A549 (cell line): ENCODE measurements at regions not wholly inside any gene's neighbourhood (a gene's known extent, or its start where the extent isn't known, plus 50 kb on each side); places are given as distances from the start of the nearest gene placed in this dataset.

Experiments used
- ATAC-seq, 2 experiments: fragments of 200-7000 bp in 1 of 2; fragments of >200 bp in 1 of 2; cut with Nextera tagmentation in 1 of 2; cut with Tn5 transposase in 1 of 2; 3 replicates each; pipeline versions ENCODE4 v1.8.0 to v1.9.1; 2018 to 2020; ENCODE audit warnings: mild to moderate bottlenecking in 1 of 2, moderate library complexity in 1 of 2
- CTCF ChIA-PET: fragments of 300-600 bp; sonication (Branson Sonifier 250); formaldehyde crosslinking; extraction: SDS; loops from one replicate; lab custom pipeline; 2021; ENCODE audit warnings: antibody characterized with exemption, inconsistent platforms; lab: Yijun Ruan, JAX
- POLR2A ChIA-PET: fragments of 350-600 bp; formaldehyde crosslinking; extraction: SDS; loops from one replicate; lab custom pipeline; 2021; ENCODE audit warnings: antibody characterized with exemption, inconsistent platforms; lab: Yijun Ruan, JAX
- DNase-seq, 2 experiments: peaks; one replicate each; pipeline versions ENCODE4 v3.0.0 to v3.0.0-alpha.2; 2011 to 2016; ENCODE audit warnings: low read depth in 1 of 2, low spot score in 1 of 2
- FAIRE-seq: peaks from 2 replicates; lab custom pipeline; 2011; peaks lifted over from hg19 to GRCh38; lab: Jason Lieb, UNC
- H3K27ac ChIP-seq, 2 experiments: fragments of >200 bp; sonication (Bioruptor Twin); formaldehyde crosslinking; 3 replicates each; pipeline ENCODE4 v1.5.1; 2016 to 2017
- H3K4me1 ChIP-seq: fragments of >200 bp; sonication (Bioruptor Twin); formaldehyde crosslinking; 3 replicates; pipeline ENCODE4 v1.6.1; 2016
- H3K4me2 ChIP-seq: fragments of >200 bp; sonication (Bioruptor Twin); formaldehyde crosslinking; 3 replicates; pipeline ENCODE4 v1.6.1; 2016
- H3K4me3 ChIP-seq: fragments of >200 bp; sonication (Bioruptor Twin); formaldehyde crosslinking; 3 replicates; pipeline ENCODE4 v1.5.1; 2016
- H3K9me3 ChIP-seq: fragments of >200 bp; sonication (Bioruptor Twin); formaldehyde crosslinking; 3 replicates; pipeline ENCODE4 v1.6.1; 2016
- CBX2 ChIP-seq: fragments of 200-600 bp; sonication (generic); IDR thresholded peaks from 2 replicates; pipeline ENCODE4 v1.6.1; 2016; ENCODE audit warnings: low read depth, mild to moderate bottlenecking, borderline replicate concordance
- CBX8 ChIP-seq: fragments of 200-600 bp; sonication (generic); IDR thresholded peaks from 2 replicates; pipeline ENCODE4 v1.6.1; 2016
- CEBPB ChIP-seq, 2 experiments: fragments of >200 bp in 1 of 2; sonication (Bioruptor Twin) in 1 of 2; formaldehyde crosslinking in 1 of 2; IDR thresholded peaks; 2 replicates each; pipeline ENCODE4 v1.6.1; 2012 to 2016
- CHD4 ChIP-seq: fragments of 200-600 bp; sonication (generic); IDR thresholded peaks from 2 replicates; pipeline ENCODE4 v1.6.1; 2016; ENCODE audit warnings: antibody characterized with exemption, mild to moderate bottlenecking, borderline replicate concordance
- CTCF ChIP-seq: fragments of >200 bp; sonication (Bioruptor Twin); formaldehyde crosslinking; IDR thresholded peaks from 3 replicates; pipeline ENCODE4 v1.5.1; 2016
- EP300 ChIP-seq, 2 experiments: fragments of >200 bp; sonication (Bioruptor Twin); formaldehyde crosslinking; IDR thresholded peaks; 2 replicates in 1 of 2; 3 replicates in 1 of 2; pipeline ENCODE4 v1.6.1; 2016 to 2017
- FOSB ChIP-seq: fragments of 250-450 bp; sonication (Bioruptor Pico); IDR thresholded peaks from 2 replicates; pipeline ENCODE4 v1.5.0; 2020; ENCODE audit warnings: mild to moderate bottlenecking, moderate library complexity
- FOSL2 ChIP-seq, 2 experiments: fragments of 450-650 bp in 1 of 2; fragments of >200 bp in 1 of 2; sonication (Bioruptor Twin) in 1 of 2; formaldehyde crosslinking; IDR thresholded peaks; 2 replicates each; pipeline versions ENCODE4 v1.5.0 to v1.6.1; 2016 to 2020; ENCODE audit warnings: mild to moderate bottlenecking in 1 of 2, moderate library complexity in 1 of 2
- FOXS1 ChIP-seq: fragments of 250-450 bp; sonication (Bioruptor Pico); IDR thresholded peaks from 2 replicates; pipeline ENCODE4 v1.5.0; 2020; ENCODE audit warnings: mild to moderate bottlenecking, moderate library complexity
- GATA3 ChIP-seq: IDR thresholded peaks from 2 replicates; pipeline ENCODE4 v1.6.1; 2012; ENCODE audit warnings: borderline replicate concordance
- HDAC2 ChIP-seq: fragments of 200-600 bp; sonication (generic); IDR thresholded peaks from 2 replicates; pipeline ENCODE4 v1.6.1; 2016
- HMGXB4 ChIP-seq: fragments of 250-450 bp; sonication (Bioruptor Pico); IDR thresholded peaks from 2 replicates; pipeline ENCODE4 v1.5.0; 2021; ENCODE audit warnings: mild to moderate bottlenecking, moderate library complexity, borderline replicate concordance
- HOXA7 ChIP-seq: fragments of 250-450 bp; sonication (Bioruptor Pico); IDR thresholded peaks from 2 replicates; pipeline ENCODE4 v1.5.0; 2020; ENCODE audit warnings: mild to moderate bottlenecking, moderate library complexity
- HOXB13 ChIP-seq: fragments of 250-450 bp; sonication (Bioruptor Pico); IDR thresholded peaks from 2 replicates; pipeline ENCODE4 v1.5.0; 2020; ENCODE audit warnings: low read depth, mild to moderate bottlenecking, moderate library complexity
- HOXB5 ChIP-seq: fragments of 250-450 bp; sonication (Bioruptor Pico); IDR thresholded peaks from 2 replicates; pipeline ENCODE4 v1.5.0; 2020; ENCODE audit warnings: mild to moderate bottlenecking, moderate library complexity
- JUN ChIP-seq, 2 experiments: fragments of >200 bp; sonication (Bioruptor Twin); formaldehyde crosslinking; IDR thresholded peaks; 2 replicates in 1 of 2; 3 replicates in 1 of 2; pipeline ENCODE4 v1.6.1; 2016 to 2017
- JUNB ChIP-seq: fragments of >200 bp; sonication (Bioruptor Twin); formaldehyde crosslinking; IDR thresholded peaks from 2 replicates; pipeline ENCODE4 v1.6.1; 2016
- KDM1A ChIP-seq: fragments of 200-600 bp; sonication (generic); IDR thresholded peaks from 2 replicates; pipeline ENCODE4 v1.6.1; 2016; ENCODE audit warnings: low read depth, mild to moderate bottlenecking
- KDM5A ChIP-seq: fragments of 200-600 bp; sonication (generic); IDR thresholded peaks from 2 replicates; pipeline ENCODE4 v1.6.1; 2016; ENCODE audit warnings: antibody characterized with exemption, mild to moderate bottlenecking
- MAX ChIP-seq: IDR thresholded peaks from 2 replicates; pipeline ENCODE4 v1.6.1; 2012
- NR3C1 ChIP-seq: fragments of >200 bp; sonication (Bioruptor Twin); formaldehyde crosslinking; IDR thresholded peaks from 3 replicates; pipeline ENCODE4 v1.6.1; 2017
- POLR2AphosphoS2 ChIP-seq: conservative IDR thresholded peaks from 2 replicates; pipeline ENCODE4 v1.6.1; 2012; ENCODE audit warnings: low read length, improper control_type of control experiment, inconsistent platforms
- RAD21 ChIP-seq, 2 experiments: fragments of >200 bp in 1 of 2; sonication (Bioruptor Twin) in 1 of 2; formaldehyde crosslinking in 1 of 2; IDR thresholded peaks in 1 of 2; conservative IDR thresholded peaks in 1 of 2; 2 replicates in 1 of 2; 3 replicates in 1 of 2; pipeline ENCODE4 v1.6.1; 2012 to 2018; ENCODE audit warnings: inconsistent platforms in 1 of 2
- SREBF2 ChIP-seq: fragments of 450-650 bp; IDR thresholded peaks from 2 replicates; pipeline ENCODE4 v1.6.1; 2014; ENCODE audit warnings: mild to moderate bottlenecking, moderate library complexity
- ZFP36 ChIP-seq: fragments of 450-650 bp; IDR thresholded peaks from 2 replicates; pipeline ENCODE4 v1.6.1; 2014; ENCODE audit warnings: borderline replicate concordance; ENCODE audit not compliant: partially characterized antibody
- ZNF302 ChIP-seq: fragments of 250-450 bp; sonication (Bioruptor Pico); IDR thresholded peaks from 2 replicates; pipeline ENCODE4 v1.9.0; 2021; ENCODE audit warnings: inconsistent platforms, mild to moderate bottlenecking, moderate library complexity
- ZSCAN20 ChIP-seq: fragments of 250-450 bp; sonication (Bioruptor Pico); IDR thresholded peaks from 2 replicates; pipeline ENCODE4 v1.8.0; 2022; ENCODE audit warnings: mild to moderate bottlenecking, moderate library complexity
- WGBS: methylation state at CpG from one replicate; pipeline ENCODE4 v1.1.6; 2017; ENCODE audit errors: missing lambda C conversion rate; 5-methylcytosine and 5-hydroxymethylcytosine counted together
- TF ChIP-seq, protein P1 (sequence below): IDR thresholded peaks from 2 replicates; pipeline ENCODE4 v1.6.1; 2012; ENCODE audit warnings: low read depth, borderline replicate concordance
- TF ChIP-seq, protein P2 (sequence below): fragments of 250-450 bp; sonication (Bioruptor Pico); IDR thresholded peaks from 2 replicates; pipeline ENCODE4 v1.5.0; 2020; ENCODE audit warnings: low read depth, mild to moderate bottlenecking, moderate library complexity

- 22% methylated on average over 9 of the region's 9 CpGs for WGBS
- Histone ChIP-seq H3K9me3 (no peaks in the 10 kb centered on the region; the same call in 2 of the 3 replicates), H3K4me2 (no peak overlapping the region), H3K27ac (no peak overlapping the region), H3K4me3 (no peak overlapping the region), H3K4me1 (no peaks in the 10 kb centered on the region)
- DNase-seq = no peak
- ChIA-PET POLR2A (no interaction called here), CTCF (interaction anchor here (0.8 to 1.1 kb wide), 2 partner anchors 21 to 324 kb away, joined by 3 read pairs; no protein-coding TSS in a partner anchor)
- TF ChIP-seq FOSB (no peak), HOXB13 (CRISPR knock-in tag) (no peak), HOXB5 (CRISPR knock-in tag) (no peak), ZNF302 (CRISPR knock-in tag) (no peak), CHD4 (no peak), CBX8 (no peak), HMGXB4 (CRISPR knock-in tag) (no peak), ZSCAN20 (CRISPR knock-in tag) (no peak), KDM5A (no peak)
- no peak for ATAC-seq
- no peak for FAIRE-seq
Measured at GRCh38 chr14:97277711-97278110, 480.5 kb downstream of the VRK1 start.

- ChIA-PET CTCF (no interaction called here), POLR2A (no interaction called here)
- Histone ChIP-seq H3K4me2 (no peak overlapping the region), H3K4me3 (no peak overlapping the region), H3K27ac (no peak overlapping the region), H3K9me3 (no peaks in the 10 kb centered on the region; the same call in 2 of the 3 replicates), H3K4me1 (no peaks in the 10 kb centered on the region)
- ATAC-seq (no peak), FAIRE-seq (no peak), DNase-seq (no peak)
- TF ChIP-seq CBX2 = no peak
- TF ChIP-seq, protein P1, sequence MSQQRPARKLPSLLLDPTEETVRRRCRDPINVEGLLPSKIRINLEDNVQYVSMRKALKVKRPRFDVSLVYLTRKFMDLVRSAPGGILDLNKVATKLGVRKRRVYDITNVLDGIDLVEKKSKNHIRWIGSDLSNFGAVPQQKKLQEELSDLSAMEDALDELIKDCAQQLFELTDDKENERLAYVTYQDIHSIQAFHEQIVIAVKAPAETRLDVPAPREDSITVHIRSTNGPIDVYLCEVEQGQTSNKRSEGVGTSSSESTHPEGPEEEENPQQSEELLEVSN = no peak
- no peak for TF ChIP-seq CBX8
- no peak for TF ChIP-seq RAD21 (conservative IDR thresholded peaks at IDR 0.05 in 1 of 2, IDR thresholded peaks at IDR 0.05 in 1 of 2)
- no peak for TF ChIP-seq SREBF2
- WGBS = 28% methylated on average over 10 of the region's 10 CpGs
Measured at GRCh38 chr14:97280526-97280925, 483.3 kb downstream of the VRK1 start.

GRCh38 chr14:97281741-97282140, 484.6 kb downstream of the VRK1 start:
- Histone ChIP-seq H3K4me2 (no peak overlapping the region), H3K4me1 (no peaks in the 10 kb centered on the region), H3K27ac (no peak overlapping the region), H3K9me3 (no peaks in the 10 kb centered on the region; the same call in 2 of the 3 replicates), H3K4me3 (no peak overlapping the region)
- WGBS = 3% methylated on average over 3 of the region's 3 CpGs
- ChIA-PET POLR2A (no interaction called here), CTCF (no interaction called here)
- FAIRE-seq (no peak), DNase-seq (no peak), ATAC-seq (no peak)
- TF ChIP-seq KDM1A (no peak), HOXA7 (CRISPR knock-in tag) (no peak), EP300 (IDR thresholded peaks at IDR 0.05) (no peak), CBX2 (no peak), HDAC2 (no peak), MAX (no peak), JUN (IDR thresholded peaks at IDR 0.05) (no peak), HMGXB4 (CRISPR knock-in tag) (no peak), GATA3 (no peak), POLR2AphosphoS2 (no peak), JUNB (no peak), NR3C1 (no peak), ZFP36 (no peak), CTCF (no peak), FOXS1 (CRISPR knock-in tag) (no peak), FOSL2 (IDR thresholded peaks at IDR 0.05) (no peak), FOSL2 (CRISPR knock-in tag; IDR thresholded peaks at IDR 0.05) (no peak), CEBPB (IDR thresholded peaks at IDR 0.05) (no peak)
- TF ChIP-seq, protein P2, sequence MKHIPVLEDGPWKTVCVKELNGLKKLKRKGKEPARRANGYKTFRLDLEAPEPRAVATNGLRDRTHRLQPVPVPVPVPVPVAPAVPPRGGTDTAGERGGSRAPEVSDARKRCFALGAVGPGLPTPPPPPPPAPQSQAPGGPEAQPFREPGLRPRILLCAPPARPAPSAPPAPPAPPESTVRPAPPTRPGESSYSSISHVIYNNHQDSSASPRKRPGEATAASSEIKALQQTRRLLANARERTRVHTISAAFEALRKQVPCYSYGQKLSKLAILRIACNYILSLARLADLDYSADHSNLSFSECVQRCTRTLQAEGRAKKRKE = no peak
